GM18499 (cell line): ENCODE measurements at regions not wholly inside any gene's neighbourhood (a gene's known extent, or its start where the extent isn't known, plus 50 kb on each side); places are given as distances from the start of the nearest gene placed in this dataset.

Experiments used
- ATAC-seq: cut with Tn5 transposase; IDR thresholded peaks from one replicate; pipeline ENCODE4 v1.9.1; 2021; ENCODE audit warnings: moderate number of reproducible peaks; ENCODE audit not compliant: insufficient read depth, unreplicated experiment

DNA sequence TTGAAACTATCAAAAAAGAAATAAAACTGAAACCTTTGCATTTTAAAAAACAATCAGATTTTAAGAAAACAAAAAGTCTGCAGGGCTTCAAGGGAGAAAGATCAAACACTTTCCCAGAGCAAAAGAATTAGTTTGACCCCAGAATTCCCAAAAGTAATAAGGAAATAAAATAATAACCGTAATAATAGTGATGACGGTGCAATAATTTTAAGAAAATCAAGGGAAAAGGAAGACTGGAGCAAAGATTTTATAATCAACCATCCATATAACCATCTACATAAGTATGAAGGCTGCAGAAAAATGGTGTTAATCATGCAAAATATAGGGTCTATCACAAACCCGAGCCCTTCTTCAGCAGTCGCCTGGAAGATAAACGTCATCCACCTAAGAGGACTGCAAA lies 634.8 kb downstream of the GALR1 start:
- ATAC-seq: no peak

DNA sequence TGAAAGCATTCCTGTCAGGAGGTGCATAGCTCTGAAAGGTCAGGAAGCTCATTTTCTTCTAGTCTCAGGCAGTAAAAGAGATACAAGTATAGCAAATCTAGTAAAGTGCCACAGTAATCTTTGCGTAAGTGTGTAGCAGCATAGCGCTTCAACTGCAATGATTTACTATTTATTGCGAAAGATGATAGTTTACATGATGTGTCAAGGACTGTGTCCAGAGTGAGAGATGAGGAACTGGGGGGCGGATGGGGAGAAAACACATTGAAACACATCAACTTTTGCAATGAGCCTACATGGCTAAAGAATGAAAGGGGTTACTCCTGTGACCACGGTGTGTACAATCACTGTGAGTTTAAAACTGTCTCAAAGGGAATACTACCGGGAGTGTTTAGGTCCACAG lies 644.4 kb downstream of the GALR1 start:
- ATAC-seq: no peak

DNA sequence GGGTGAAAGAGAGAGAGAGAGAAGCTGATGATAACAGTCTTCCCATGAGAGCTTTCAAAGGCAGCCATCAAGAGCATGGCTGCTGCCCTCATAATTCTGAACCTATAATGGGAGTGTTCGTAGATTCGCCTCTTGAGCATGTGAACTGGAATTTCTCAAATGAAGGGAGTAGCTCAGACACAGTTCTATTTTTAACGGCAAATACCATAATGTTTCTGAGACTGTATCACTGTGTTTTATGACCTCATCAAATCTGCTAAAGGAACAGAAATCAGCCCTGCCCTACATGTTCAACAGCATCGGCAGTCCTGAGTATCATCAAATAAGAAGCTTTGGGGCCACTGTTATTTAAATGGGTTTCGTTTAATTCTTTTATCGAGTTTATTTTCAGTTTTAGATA lies 645.6 kb downstream of the GALR1 start:
- ATAC-seq: no peak

DNA sequence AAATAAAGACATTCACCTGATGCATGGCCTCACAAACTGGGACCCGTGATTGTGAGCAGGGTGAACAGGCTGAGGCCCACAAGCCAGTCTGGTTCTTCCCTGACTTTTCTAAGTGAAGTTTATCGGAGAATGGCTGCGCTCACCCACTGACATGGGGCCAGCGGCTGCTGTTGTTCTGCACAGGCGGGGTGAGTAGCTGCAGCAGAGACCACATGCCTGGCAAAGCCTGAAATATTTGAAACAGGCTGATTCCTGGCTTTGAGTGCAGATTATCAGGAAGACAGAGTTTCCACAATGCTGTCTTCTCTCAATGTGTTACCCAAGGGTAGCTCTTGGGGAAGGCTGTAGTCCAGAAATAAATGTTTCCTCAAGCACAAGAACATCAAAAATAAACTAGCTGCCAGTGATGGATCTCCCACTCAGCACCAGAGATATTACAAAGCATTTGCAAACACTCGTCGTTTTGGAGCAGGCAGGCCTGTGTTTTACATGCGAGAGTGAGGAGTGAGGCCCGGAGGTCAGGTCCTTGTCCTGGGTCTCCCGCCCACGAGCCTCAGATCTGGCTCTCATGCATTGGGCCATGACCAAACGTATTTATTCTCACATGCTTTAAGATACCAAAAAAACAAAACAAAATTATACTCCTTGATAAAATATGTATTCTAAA lies 647.1 kb downstream of the GALR1 start:
- ATAC-seq: no peak

DNA sequence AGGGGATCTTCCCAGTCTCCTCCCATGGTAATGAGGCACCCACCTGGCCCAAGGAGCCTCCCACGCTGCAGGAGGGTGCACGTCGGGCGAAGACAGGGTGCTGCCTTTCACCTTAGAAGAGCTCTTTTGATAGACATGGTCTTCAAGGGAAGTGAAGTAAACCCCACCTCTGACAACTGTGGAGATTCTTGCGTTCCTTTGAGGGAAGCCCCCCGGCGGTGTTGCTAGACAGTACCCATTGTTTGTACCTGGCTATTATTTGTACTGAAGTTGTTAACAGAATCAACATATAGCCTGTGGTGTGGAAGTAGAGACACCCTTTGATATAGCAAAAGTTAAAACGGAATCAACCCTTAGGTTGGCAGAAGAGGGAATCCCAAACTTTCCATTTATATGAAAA lies 648.0 kb downstream of the GALR1 start:
- ATAC-seq: no peak

DNA sequence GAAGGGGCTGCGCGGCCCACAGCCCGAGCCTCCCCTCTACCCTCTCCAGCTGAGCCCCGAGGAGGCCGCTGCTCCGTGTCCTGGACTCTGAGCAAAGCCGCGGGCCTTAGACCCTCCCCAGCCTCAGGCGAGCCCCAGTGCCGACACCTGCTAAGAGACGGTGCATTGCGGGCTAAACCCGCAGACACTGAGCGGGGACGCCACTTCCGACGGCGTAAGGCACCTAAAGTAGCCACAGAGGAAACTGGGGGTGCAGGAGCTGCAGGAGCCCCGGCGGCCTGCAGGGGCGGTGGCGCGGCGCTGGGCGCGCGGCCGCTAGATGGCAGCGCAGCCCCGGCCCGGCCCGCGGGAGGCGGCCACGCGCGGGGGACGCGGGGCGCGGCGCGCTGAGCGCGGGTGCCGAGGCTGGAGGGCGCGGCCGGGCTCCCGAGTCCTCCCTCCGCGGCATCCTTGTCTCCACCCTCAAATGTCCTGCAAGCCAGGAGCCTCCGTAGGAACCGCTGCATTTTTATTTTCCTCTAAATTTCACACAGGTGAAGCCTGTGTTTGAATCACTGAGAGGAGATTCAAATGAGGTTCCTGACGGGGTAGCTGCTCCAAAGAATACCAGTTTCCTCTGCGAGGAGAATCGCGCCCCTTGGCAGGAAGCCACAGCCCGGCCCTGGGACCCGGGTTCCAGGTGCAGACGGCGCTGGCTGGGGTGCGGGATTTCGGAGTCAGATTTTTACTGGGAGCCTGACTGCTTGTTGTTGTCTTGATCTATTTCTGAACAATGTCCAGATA lies 650.5 kb downstream of the GALR1 start:
- ATAC-seq: peak; percentile 87

DNA sequence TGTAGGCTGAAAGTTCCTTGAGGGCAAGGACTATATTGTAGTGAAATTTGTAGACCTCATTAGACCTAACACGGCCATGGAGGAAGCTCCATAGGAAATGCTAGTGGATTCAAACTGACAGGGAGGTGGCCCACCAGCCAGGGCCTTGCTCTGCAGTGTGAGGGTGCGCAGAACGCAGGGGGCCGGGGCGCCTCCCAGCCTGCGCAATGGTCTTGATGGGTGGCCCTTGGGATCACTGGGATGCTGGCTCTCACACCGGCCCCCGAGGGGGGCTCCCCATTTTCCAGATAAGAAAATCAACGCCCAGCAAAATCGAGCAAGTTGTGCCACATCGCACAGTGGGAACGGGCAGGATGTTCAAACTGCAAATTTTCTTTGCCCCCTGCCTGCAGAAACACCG lies 655.4 kb downstream of the GALR1 start:
- ATAC-seq: no peak

DNA sequence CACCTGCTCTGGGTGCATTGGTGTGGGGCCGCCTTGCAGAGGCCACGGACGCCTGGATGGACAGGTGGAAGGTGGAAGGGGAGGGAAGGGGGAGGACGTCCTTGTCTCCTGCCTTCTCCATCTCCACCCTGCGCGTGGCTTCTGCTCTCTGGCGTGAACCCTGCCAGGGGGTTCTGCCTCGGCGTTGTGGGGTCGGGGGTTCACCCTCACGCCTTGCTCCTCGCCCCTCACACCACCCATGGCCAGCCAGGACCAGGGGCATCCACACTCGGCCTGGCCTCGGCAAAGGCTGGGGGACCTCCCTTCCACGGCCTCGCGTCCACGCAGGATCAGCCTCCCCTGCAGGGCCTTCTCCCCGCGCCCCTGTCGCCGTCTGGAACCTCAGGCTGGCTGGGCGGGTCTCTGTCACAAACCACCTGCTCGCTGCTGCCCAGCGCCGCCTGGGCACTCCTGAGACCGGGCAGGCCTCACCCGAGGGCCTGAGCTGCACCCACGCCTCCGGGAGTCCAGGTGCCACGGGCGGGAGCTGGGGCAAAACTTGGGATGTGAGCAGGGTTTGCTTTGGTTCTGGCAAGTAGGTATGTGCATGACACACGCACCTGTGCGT lies 655.9 kb downstream of the GALR1 start:
- ATAC-seq: no peak

DNA sequence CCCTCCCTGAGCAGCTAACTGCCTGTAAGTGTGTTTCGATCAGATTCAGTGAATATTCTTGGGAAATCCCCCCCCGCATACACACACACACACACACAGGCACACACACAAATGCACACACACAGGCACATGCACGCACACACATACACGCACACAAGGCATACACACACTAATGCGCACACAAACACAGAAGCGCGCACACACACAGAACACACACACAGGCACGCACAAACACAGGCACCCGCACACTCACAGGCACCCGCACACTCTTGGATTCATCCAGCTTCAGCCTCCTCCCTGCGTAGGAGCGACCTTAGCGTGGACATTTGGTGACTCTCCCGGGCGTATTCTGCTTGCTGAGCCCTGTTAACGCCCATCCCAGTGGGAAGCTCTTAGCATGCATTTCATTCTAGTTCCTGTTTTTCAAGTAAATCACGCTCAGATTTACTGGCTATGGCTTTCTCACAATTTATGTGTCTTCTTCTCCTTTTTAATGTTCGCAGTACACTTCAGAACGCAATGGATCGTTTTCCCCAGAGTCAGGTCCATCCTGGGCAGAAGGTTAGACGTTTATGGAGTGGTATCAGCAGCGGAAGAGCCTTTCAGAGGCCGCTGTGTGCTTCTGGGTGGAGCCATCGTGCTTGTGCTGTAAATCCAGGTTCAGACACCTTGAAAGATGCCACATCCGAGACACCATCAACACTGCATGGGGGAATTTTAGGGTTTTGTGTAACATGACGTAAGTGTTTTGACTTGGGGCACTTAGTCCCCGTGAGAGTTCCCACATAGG lies 656.6 kb downstream of the GALR1 start:
- no peak for ATAC-seq

DNA sequence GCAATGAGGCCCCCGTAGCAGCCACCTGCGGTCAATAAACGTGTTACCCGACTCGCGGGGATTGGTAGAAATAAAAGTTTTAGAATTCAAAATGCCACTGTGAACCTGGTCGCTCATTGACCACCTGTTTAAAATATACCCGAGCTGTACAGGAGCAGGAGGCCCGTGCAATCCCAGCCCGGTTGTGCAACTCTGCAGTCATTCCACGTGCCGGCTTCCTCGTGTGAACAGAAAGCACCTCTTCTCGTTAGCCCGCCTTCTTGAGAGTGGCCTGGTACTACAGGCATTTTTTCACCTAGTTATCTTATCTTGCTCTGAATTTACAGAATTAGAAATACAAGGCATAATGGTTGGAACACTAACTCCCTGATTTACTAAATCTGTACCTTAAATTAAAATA lies 660.7 kb downstream of the GALR1 start:
- no peak for ATAC-seq

DNA sequence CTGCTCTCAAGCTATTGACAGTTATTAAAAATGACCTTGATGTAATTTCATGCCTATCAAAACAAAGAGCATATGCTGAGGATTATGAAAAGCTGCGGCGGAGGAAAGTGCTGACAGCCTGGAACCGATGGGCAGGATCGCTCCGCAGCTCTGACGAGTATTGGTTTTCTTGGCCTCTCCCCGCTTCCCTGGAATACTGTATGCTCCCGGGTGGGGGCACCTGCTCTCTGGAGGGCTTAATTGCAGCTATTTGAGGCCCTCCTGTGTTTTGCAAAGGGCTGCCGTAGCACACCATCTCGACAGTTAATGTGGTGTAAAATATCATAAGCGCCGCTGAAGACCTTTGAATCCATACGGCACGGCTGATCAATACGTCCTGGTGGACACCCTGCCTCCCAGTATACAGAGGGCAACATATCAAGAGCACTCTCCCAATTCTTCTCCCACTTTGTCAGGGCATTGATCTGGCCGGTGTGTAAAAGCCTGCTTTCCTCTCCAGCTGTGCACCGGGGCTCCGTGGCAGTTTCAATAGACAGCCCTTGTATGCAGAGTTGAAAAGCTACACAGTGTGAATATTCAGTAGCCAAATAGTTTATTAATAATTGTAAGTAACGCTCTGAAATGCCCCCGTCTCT lies 662.4 kb downstream of the GALR1 start:
- no peak for ATAC-seq

DNA sequence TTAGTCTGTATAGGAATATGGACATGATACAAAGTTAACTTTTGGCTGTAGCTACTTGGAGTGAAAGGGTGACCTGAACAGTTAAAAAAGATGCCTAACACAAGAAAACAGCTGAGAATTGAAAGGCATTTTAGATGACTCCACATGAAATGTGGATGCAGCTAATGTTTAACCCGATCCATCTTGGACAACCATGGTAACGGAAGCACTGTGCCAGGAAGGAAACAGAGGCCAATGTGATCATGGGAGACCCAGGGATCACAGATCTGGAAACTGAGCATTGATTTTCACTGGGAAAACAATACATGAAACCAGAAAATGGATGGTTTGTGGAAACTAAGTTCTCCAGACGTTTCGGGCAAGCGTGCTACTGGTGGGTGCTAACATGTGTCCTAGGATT lies 669.1 kb downstream of the GALR1 start:
- ATAC-seq: no peak

DNA sequence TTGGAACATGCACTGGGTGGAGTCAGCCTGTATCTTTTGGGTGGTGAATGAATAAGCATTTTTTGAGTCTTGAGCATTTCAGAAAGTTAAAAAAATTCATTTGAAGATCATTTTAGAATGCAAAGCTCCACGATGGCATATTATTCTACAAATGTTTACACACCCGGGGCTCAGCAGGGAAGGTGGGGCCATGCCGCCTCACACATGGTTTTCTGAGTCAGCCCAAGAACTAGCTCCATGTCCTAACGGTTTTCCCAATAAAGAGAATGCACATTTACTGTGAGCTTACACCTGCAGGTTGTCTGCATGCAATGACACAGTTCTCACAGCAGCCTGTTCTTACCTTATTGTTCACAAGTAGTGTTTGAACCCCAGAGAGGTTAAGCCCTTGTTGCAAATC lies 670.3 kb downstream of the GALR1 start:
- ATAC-seq: no peak

DNA sequence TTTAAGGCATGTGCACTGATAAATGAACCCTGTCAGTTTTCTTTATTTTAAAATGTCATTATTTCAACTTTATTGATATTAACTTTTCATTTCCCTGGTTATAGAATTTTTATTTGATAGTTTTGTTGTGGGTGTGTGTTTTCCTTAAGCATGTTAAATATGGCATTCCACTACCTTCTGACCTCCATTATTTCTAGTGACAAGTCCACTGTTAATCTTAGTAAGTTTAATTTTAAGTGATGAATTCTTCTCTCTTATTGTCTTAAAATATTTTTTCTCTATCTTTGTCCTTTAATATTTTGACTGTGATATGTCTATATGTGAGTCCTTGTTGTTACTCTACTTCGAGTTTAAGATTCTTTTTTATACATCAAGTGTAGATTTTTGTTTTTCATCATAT lies 685.7 kb downstream of the GALR1 start:
- ATAC-seq: no peak

DNA sequence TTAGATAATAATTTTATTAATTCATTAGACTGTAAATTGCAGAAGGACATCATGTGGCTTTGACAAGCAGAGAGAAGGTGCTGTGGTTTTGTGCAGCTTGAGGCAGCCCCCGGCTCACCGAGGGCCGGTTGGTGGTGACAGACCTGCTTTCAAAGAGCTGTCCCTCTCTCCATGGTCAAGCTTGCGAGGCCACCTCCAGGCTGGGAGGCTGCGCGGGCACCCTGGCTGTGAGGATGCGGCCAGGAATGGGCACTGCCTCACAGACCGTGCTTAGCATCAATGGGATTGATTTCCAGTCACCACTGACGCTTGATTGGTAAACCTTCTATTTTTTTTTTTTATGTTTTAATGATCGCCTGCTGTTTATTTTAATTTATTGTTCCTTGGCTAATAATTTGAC lies 690.9 kb downstream of the GALR1 start:
- ATAC-seq: no peak

DNA sequence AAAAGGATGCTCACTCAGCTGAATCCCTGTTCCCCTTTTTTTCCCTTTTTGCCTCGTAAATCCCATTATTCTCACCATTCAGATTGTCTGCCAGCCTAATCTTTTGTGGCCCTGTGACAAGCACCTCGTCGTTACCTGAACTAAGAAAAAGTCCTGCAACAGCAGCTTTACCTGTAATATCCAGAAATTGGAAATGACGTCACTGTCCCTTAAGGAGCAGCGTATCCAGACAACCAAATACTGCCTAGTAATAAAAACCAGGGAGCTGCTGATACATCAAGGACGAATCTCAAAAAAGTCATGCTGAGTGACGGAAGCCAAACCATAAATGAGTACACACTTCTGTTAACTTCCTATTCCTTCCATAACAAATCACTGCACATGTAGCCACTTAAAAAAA lies 694.9 kb downstream of the GALR1 start:
- ATAC-seq: no peak

DNA sequence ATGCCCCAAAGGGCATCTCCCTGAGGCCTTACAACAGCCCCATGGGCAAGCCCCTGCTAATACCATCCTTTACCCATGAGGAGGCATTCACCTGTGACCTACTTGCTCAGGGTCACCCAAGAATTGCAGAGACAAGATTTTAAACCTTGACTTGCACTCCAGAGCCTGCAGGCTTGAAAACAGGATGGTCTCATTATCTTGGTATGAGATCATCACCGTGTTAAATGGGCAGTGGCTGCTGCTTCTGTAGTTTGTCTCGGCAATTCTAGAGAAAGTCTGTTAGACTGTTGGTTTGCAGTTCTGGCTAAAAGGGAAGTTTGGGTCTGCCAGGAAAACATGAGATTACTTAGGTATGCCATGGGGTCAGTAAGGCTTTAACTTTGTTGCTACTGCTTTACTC lies 698.9 kb downstream of the GALR1 start:
- ATAC-seq: no peak

DNA sequence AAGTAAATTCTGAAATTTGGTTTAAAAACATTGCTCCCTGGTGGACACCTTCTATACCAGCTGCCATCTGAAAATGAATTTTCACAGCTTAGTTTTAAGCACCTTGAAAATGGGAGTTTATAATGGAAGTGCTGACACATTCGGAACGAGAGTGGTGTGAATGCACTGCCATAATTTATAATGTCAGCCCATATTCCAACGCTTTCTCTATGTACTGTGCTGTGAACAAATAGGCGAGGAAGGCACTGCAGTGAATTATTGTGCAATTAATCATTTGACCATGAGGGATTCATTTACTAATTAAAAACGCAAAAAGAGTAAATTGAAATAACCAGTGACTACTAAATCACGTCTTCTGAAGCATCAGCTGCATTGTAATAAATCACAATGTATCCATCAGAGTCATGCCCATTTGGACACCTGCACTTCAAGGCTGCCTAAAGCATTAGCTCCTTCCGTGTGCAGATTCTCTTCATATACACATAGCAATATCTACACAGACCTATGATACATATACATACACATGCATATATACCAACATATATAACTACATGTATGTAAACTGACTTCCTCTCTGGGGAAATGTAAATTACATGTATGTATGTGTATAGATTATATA lies 699.8 kb downstream of the GALR1 start:
- ATAC-seq: no peak

DNA sequence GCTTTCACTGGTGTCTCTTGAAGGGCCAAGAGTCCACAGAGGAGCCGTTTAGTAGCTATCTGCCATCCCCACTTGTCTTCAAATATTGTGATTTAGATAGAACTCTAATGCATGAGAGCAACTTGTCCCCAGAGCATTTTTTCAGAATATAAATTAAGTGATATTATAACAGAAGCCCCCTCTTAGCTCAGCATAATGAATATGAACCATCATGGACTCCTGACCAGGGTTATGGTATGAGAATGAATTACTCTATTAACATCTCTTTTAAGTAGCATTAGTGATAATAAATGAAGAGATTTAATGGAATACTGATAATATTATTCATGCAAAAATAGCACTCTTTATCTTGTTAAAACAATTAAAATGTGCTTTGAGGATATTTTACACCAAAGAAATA lies 709.6 kb downstream of the GALR1 start:
- ATAC-seq: no peak

DNA sequence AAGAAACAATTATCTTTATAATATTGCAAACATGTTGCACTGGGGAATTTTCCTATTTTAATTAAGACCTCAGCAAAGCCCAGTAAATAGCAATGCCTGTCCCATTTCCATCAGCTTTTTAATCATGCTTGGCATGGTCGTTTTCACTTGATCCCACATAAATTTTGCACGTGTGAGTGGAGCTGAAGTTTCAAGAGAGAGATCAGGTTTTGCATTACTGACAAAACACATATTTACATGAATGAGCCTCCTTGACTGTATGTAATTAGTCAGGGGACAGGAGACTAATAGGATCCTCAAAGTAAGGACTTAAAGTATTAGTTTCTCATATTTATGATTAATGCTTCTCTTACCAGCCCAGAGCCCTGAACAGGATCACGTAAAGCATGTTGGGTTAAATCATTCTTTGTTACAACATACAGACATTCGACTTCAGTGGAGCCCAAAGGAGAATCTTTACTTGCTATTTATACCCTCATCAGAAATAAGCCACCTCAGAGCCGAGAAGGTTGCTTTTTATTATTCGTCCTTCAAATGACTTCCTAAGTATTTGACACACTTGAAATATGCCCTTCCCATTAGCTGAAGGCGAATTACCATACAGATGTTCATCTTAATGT lies 711.3 kb downstream of the GALR1 start:
- no peak for ATAC-seq
